ENCODE measurements at regions not wholly inside any gene's neighbourhood (a gene's known extent, or its start where the extent isn't known, plus 50 kb on each side); places are given as distances from the start of the nearest gene placed in this dataset.
A peak's percentile ranks its signal among the peaks of the same experiment; 100 is the strongest.

- H3K4me1 ChIP-seq = peaks cover 0 to 6% (median 3%) of the 10 kb centered on the region in 4 donors
- no peak for TF ChIP-seq EP300 (IDR thresholded peaks at IDR 0.05)
Measured at GRCh38 chr3:76824658-76825240, 215.2 kb upstream of the ROBO2 start.

DNA sequence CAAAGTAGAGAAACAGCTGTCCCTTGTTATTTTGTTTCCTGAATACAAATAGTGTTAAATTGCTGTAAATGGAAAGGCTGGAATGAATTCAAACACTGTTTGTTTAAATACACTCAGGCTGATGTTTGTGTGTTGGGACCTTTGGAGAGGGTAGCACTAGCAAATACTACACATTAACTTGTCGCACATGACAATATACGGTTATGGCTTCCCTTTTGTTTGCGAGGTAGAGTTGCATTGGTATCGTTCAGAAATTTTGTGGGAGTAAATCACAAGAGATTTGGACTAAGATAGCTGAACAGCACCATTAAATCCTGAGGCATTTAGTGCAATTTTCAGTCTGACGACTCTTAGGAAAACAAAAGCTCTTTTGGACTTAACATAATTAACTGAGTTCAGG lies 213.0 kb upstream of the ROBO2 start:
- 14 to 22% (median 16%) methylated on average over 5 of the region's 5 CpGs for WGBS, 5 donors
- H3K4me3 ChIP-seq = no peak overlapping the region
- H3K4me1 ChIP-seq = peaks cover 0 to 6% (median 3%) of the 10 kb centered on the region in 4 donors
- no peak overlapping the region for H3K27ac ChIP-seq
- peak in 1 of 2 donors; percentile 44 for DNase-seq
- H3K36me3 ChIP-seq = no peaks in the 10 kb centered on the region
- intact Hi-C loops (cut with DNase I; ENCODE audit: low total_unique reads) = no loop called here
- TF ChIP-seq POLR2AphosphoS5 (IDR thresholded peaks at IDR 0.05) = no peak
- TF ChIP-seq, protein P1, sequence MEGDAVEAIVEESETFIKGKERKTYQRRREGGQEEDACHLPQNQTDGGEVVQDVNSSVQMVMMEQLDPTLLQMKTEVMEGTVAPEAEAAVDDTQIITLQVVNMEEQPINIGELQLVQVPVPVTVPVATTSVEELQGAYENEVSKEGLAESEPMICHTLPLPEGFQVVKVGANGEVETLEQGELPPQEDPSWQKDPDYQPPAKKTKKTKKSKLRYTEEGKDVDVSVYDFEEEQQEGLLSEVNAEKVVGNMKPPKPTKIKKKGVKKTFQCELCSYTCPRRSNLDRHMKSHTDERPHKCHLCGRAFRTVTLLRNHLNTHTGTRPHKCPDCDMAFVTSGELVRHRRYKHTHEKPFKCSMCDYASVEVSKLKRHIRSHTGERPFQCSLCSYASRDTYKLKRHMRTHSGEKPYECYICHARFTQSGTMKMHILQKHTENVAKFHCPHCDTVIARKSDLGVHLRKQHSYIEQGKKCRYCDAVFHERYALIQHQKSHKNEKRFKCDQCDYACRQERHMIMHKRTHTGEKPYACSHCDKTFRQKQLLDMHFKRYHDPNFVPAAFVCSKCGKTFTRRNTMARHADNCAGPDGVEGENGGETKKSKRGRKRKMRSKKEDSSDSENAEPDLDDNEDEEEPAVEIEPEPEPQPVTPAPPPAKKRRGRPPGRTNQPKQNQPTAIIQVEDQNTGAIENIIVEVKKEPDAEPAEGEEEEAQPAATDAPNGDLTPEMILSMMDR (IDR thresholded peaks at IDR 0.05) = no peak
- TF ChIP-seq EP300 (IDR thresholded peaks at IDR 0.05) = no peak
- no peak for TF ChIP-seq POLR2A (IDR thresholded peaks at IDR 0.05)
- no peaks in the 10 kb centered on the region for H3K27me3 ChIP-seq
- no peaks in the 10 kb centered on the region for H3K9me3 ChIP-seq

More at GRCh38 chr3:76824658-76825240, 215.2 kb upstream of the ROBO2 start:
- Histone ChIP-seq H3K4me3 (no peak overlapping the region), H3K27ac (no peak overlapping the region), H3K27me3 (no peaks in the 10 kb centered on the region), H3K9me3 (no peaks in the 10 kb centered on the region), H3K36me3 (no peaks in the 10 kb centered on the region)
- 72 to 79% (median 72%) methylated on average over 6 of the region's 6 CpGs for WGBS, 5 donors
- intact Hi-C loops (cut with DNase I; ENCODE audit: low total_unique reads) = no loop called here
- DNase-seq = no peak

DNA sequence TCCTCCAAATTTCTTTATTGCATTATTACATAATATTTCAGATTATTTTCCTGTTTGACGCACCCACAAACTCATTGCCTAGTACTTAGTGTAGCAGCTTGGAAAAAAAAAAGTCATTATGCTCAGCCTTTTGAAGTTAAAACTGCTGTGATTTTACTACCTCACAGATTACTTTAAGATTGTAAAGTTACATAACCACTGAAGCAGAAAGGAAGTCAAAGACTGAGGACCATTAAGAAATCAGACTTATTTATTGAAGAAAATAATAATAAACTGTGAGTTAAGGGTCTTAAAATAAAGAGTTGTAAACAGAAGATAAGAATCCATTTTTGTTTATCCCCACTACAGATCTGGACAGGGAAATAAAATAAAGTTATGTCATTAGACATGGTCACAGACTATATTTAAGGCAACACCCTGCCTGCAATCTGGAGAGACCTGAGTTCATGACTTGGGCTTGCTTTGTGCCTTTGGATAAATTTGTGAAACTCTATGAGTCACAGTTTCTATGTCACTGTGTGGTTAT lies 212.1 kb upstream of the ROBO2 start:
- Histone ChIP-seq H3K4me1 (peaks cover 0 to 6% (median 3%) of the 10 kb centered on the region in 4 donors), H3K27ac (no peak overlapping the region), H3K4me3 (no peak overlapping the region), H3K27me3 (no peaks in the 10 kb centered on the region), H3K9me3 (no peaks in the 10 kb centered on the region), H3K36me3 (no peaks in the 10 kb centered on the region)
- TF ChIP-seq, protein P1 (IDR thresholded peaks at IDR 0.05) = no peak
- TF ChIP-seq POLR2AphosphoS5 (IDR thresholded peaks at IDR 0.05) (no peak), POLR2A (IDR thresholded peaks at IDR 0.05) (no peak), EP300 (IDR thresholded peaks at IDR 0.05) (no peak)
- intact Hi-C loops (cut with DNase I; ENCODE audit: low total_unique reads) = no loop called here
- 36 to 64% (median 55%) methylated on average over 1 of the region's 1 CpG for WGBS, 5 donors
- DNase-seq = peak in 1 of 2 donors; percentile 22

DNA sequence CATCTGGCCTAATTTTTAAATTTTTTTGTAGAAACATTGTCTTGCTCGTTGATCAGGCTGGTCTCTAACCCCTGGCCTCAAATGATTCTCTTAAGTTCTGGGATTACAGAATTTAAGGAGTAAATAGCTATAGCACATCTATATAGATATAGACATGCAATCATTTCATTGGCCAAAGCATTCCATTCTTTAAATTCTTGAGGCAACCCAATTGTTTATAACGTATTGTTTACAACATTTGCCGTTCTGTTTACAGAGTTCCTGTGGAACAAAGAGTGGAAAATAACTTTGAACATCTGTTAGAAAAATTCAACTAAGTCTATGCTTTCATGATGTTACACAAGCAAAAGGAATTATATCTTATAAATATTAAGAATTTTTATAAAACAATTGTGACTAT lies 205.2 kb upstream of the ROBO2 start:
- Histone ChIP-seq H3K4me1 (no peaks in the 10 kb centered on the region), H3K4me3 (no peak overlapping the region), H3K27me3 (no peaks in the 10 kb centered on the region), H3K36me3 (no peaks in the 10 kb centered on the region), H3K27ac (no peak overlapping the region), H3K9me3 (no peaks in the 10 kb centered on the region)
- WGBS, 5 donors = 44 to 69% (median 62%) methylated on average over 3 of the region's 3 CpGs
- TF ChIP-seq EP300 (IDR thresholded peaks at IDR 0.05) (no peak), POLR2A (IDR thresholded peaks at IDR 0.05) (no peak), POLR2AphosphoS5 (IDR thresholded peaks at IDR 0.05) (no peak)
- TF ChIP-seq, protein P1 (IDR thresholded peaks at IDR 0.05) = no peak
- no peak for DNase-seq
- intact Hi-C loops (cut with DNase I; ENCODE audit: low total_unique reads) = no loop called here

DNA sequence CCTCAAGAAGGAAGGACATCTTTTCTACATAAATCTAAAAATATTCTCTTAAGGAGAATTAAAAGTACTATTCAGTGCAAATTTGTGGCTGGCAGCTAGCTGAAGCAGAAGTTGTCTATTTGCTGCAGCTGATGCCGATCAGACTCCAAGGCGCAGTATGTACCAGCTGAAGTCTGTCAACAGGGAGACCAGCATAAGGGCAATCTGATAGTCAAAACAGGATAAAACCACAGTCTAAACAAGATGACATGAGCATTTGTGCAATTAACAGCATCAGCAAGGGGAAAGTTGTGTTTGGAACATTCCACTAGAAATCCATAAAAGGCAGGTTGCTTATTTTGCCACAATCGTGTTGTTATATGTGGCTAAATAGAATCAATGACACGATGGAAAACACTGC lies 198.2 kb upstream of the ROBO2 start:
- 50 to 75% (median 58%) methylated on average over 4 of the region's 4 CpGs for WGBS, 5 donors
- Histone ChIP-seq H3K4me1 (no peaks in the 10 kb centered on the region), H3K27ac (no peak overlapping the region), H3K4me3 (no peak overlapping the region), H3K27me3 (no peaks in the 10 kb centered on the region), H3K9me3 (no peaks in the 10 kb centered on the region), H3K36me3 (no peaks in the 10 kb centered on the region)
- intact Hi-C loops (cut with DNase I; ENCODE audit: low total_unique reads) = no loop called here
- DNase-seq = peak in 1 of 2 donors; percentile 11
- TF ChIP-seq EP300 (IDR thresholded peaks at IDR 0.05) (no peak), POLR2AphosphoS5 (IDR thresholded peaks at IDR 0.05) (peak in 1 of 3 donors; percentile 55)
- TF ChIP-seq, protein P1 (IDR thresholded peaks at IDR 0.05) = no peak

All from stomach (tissue), 8 donors.